ENCODE measurements at regions not wholly inside any gene's neighbourhood (a gene's known extent, or its start where the extent isn't known, plus 50 kb on each side); places are given as distances from the start of the nearest gene placed in this dataset.

- H3K36me3 ChIP-seq, result no peaks in the 10 kb centered on the region
- no peaks in the 10 kb centered on the region for H3K27me3 ChIP-seq
- no peaks in the 10 kb centered on the region for H3K9me3 ChIP-seq (ENCODE audit: low read depth)
- H3K27ac ChIP-seq, result no peak overlapping the region
- DNase-seq (ENCODE audit: low read depth in 1 of 2, low spot score in 1 of 2), result no peak
- no peak overlapping the region for H3K4me3 ChIP-seq
- no peaks in the 10 kb centered on the region for H3K4me1 ChIP-seq (ENCODE audit: low read depth)
- TF ChIP-seq, protein P1, sequence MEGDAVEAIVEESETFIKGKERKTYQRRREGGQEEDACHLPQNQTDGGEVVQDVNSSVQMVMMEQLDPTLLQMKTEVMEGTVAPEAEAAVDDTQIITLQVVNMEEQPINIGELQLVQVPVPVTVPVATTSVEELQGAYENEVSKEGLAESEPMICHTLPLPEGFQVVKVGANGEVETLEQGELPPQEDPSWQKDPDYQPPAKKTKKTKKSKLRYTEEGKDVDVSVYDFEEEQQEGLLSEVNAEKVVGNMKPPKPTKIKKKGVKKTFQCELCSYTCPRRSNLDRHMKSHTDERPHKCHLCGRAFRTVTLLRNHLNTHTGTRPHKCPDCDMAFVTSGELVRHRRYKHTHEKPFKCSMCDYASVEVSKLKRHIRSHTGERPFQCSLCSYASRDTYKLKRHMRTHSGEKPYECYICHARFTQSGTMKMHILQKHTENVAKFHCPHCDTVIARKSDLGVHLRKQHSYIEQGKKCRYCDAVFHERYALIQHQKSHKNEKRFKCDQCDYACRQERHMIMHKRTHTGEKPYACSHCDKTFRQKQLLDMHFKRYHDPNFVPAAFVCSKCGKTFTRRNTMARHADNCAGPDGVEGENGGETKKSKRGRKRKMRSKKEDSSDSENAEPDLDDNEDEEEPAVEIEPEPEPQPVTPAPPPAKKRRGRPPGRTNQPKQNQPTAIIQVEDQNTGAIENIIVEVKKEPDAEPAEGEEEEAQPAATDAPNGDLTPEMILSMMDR (IDR thresholded peaks at IDR 0.05; ENCODE audit: low read depth, low read length), result no peak
Measured at GRCh38 chr20:52760791-52761190, 211.4 kb upstream of the TSHZ2 start.

GRCh38 chr20:52757411-52757810 lies 214.7 kb upstream of the TSHZ2 start:
- DNase-seq (ENCODE audit: low read depth in 1 of 2, low spot score in 1 of 2), result no peak
- H3K27ac ChIP-seq, result no peak overlapping the region

DNA sequence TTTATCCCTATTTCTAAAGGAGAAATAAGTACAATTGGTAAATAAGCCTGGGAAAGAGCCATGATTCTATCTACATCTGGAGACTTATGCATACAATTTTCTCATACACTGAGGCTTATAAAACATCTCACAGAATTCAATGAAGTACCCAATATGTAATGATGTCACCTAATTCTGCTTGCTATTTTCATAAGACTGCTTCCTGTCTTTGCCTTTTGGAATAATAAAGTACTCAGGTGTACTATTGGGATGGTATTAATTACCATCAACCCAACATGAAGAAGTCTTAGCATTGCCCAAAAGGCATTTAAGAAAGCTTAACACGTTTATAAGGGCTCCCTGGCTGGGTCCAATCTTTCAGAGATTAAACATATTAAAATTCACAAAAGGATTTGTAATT lies 216.4 kb upstream of the TSHZ2 start:
- no peak for DNase-seq (ENCODE audit: low read depth in 1 of 2, low spot score in 1 of 2)

More at GRCh38 chr20:52757411-52757810, 214.7 kb upstream of the TSHZ2 start:
- Histone ChIP-seq H3K9me3 (ENCODE audit: low read depth) (no peaks in the 10 kb centered on the region), H3K4me1 (ENCODE audit: low read depth) (no peaks in the 10 kb centered on the region), H3K36me3 (no peaks in the 10 kb centered on the region), H3K4me3 (no peak overlapping the region), H3K27me3 (no peaks in the 10 kb centered on the region)
- TF ChIP-seq, protein P1 (IDR thresholded peaks at IDR 0.05; ENCODE audit: low read depth, low read length), result no peak

DNA sequence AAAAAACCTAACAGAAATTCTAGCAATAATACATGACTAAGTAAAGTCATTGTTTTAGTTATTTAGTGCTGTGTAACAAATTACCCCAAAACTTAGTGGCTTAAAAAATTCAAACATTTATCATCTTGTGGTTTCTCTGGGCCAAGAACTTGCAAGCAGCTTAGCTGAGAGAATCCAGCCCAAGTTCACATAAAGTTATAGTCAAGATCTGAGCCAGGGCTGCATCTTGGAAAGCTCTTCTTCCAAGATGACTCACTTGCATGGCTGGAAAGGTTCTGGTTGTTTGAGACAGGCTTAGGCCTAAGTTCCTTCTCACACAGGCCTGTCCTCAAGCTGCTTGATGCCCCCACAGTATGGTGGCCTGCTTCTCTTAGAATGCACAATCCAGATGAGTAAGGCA lies 217.8 kb upstream of the TSHZ2 start:
- H3K9me3 ChIP-seq (ENCODE audit: low read depth), result no peaks in the 10 kb centered on the region
- no peak overlapping the region for H3K27ac ChIP-seq
- DNase-seq (ENCODE audit: low read depth in 1 of 2, low spot score in 1 of 2), result no peak
- H3K36me3 ChIP-seq, result no peaks in the 10 kb centered on the region
- TF ChIP-seq, protein P1 (IDR thresholded peaks at IDR 0.05; ENCODE audit: low read depth, low read length), result no peak
- H3K4me3 ChIP-seq, result no peak overlapping the region
- no peaks in the 10 kb centered on the region for H3K27me3 ChIP-seq
- no peaks in the 10 kb centered on the region for H3K4me1 ChIP-seq (ENCODE audit: low read depth)

More for the DNA sequence above, 216.4 kb upstream of the TSHZ2 start:
- Histone ChIP-seq H3K27ac (no peak overlapping the region), H3K27me3 (no peaks in the 10 kb centered on the region), H3K4me3 (no peak overlapping the region), H3K4me1 (ENCODE audit: low read depth) (no peaks in the 10 kb centered on the region), H3K36me3 (no peaks in the 10 kb centered on the region), H3K9me3 (ENCODE audit: low read depth) (no peaks in the 10 kb centered on the region)
- TF ChIP-seq, protein P1 (IDR thresholded peaks at IDR 0.05; ENCODE audit: low read depth, low read length), result no peak

- H3K27me3 ChIP-seq, result no peaks in the 10 kb centered on the region
- H3K9me3 ChIP-seq (ENCODE audit: low read depth), result no peaks in the 10 kb centered on the region
- H3K4me3 ChIP-seq, result no peak overlapping the region
- no peak for DNase-seq (ENCODE audit: low read depth in 1 of 2, low spot score in 1 of 2)
- TF ChIP-seq, protein P1 (IDR thresholded peaks at IDR 0.05; ENCODE audit: low read depth, low read length), result no peak
- no peaks in the 10 kb centered on the region for H3K36me3 ChIP-seq
- no peaks in the 10 kb centered on the region for H3K4me1 ChIP-seq (ENCODE audit: low read depth)
- no peak overlapping the region for H3K27ac ChIP-seq
Measured at GRCh38 chr20:52752023-52752422, 220.1 kb upstream of the TSHZ2 start.

DNA sequence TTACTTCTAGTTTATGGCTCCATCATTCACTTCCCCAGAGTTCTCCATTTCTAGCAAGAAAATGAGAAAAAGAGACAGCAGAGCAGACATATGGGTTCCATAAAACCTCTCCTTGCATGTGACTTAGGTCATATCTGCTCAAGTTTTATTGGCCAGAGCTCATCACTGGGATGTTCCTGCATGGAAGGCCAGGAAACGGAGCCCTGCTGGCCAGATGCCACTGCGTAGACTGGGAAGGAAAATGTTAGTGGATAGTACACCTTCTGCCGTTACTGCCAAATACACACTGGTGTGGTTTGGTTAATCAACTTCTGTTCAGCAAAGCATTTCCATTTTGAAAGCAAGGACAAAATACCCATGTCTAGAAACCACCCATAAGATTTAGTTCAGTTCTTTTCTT lies 220.6 kb upstream of the TSHZ2 start:
- Histone ChIP-seq H3K27me3 (no peaks in the 10 kb centered on the region), H3K36me3 (no peaks in the 10 kb centered on the region), H3K4me1 (ENCODE audit: low read depth) (no peaks in the 10 kb centered on the region), H3K9me3 (ENCODE audit: low read depth) (no peaks in the 10 kb centered on the region), H3K27ac (no peak overlapping the region), H3K4me3 (no peak overlapping the region)
- TF ChIP-seq, protein P1 (IDR thresholded peaks at IDR 0.05; ENCODE audit: low read depth, low read length), result no peak
- no peak for DNase-seq (ENCODE audit: low read depth in 1 of 2, low spot score in 1 of 2)

Data from cardiac muscle cell (in vitro differentiated cells and primary cell).